ENCODE measurements at regions not wholly inside any gene's neighbourhood (a gene's known extent, or its start where the extent isn't known, plus 50 kb on each side); places are given as distances from the start of the nearest gene placed in this dataset.

DNA sequence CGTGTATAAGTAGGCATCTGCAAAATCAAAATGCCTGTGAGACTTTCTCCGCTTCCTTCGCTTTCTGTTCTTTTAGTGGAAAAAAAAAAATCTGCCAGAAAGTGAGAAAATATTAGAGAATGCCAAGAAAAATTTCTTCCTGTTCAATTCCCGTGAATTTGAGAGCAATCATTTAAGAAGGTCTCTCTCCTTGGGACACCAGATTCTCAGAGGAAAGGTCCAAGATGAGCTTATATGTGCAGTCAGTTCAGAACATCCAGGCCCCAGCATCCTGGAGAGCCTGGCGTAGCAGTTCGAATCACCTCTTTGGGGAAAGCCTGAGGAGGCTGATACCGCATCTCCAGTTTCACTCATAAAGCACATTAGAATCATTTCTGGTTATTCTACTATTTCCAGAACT, 912.8 kb downstream of the GALC start:
- Histone ChIP-seq H3K9me1 (replicated peaks; ENCODE audit: control insufficient read depth, extremely low read depth, insufficient read depth, low read length) (no peaks in the 10 kb centered on the region), H3K4me3 (replicated peaks in 1 of 3; ENCODE audit: insufficient read depth in 1 of 3, low read depth in 1 of 3, low read length in 3 of 3) (no peak overlapping the region), H3K36me3 (ENCODE audit: control insufficient read depth in 2 of 2, extremely low read depth in 1 of 2, insufficient read depth in 2 of 2, low read length in 2 of 2) (no peaks in the 10 kb centered on the region), H2AFZ (ENCODE audit: low read depth, low read length) (no peak overlapping the region), H3K27ac (ENCODE audit: insufficient read depth, low read depth, low read length) (no peak overlapping the region), H3K79me2 (ENCODE audit: control insufficient read depth, insufficient read depth, low read length) (no peaks in the 10 kb centered on the region), H3K9me3 (replicated peaks; ENCODE audit: control insufficient read depth, insufficient read depth, low read length) (peaks cover 1% of the 10 kb centered on the region), H4K20me1 (replicated peaks; ENCODE audit: control insufficient read depth, extremely low read depth, insufficient read depth, low read length) (no peaks in the 10 kb centered on the region), H3K4me2 (ENCODE audit: insufficient read depth, low read length) (no peak overlapping the region), H3K27me3 (ENCODE audit: control insufficient read depth in 2 of 2, insufficient read depth in 2 of 2, low read length in 2 of 2) (no peaks in the 10 kb centered on the region), H3K4me1 (ENCODE audit: control insufficient read depth, extremely low read depth, insufficient read depth, low read length) (no peaks in the 10 kb centered on the region), H3K9ac (replicated peaks; ENCODE audit: extremely low read depth, insufficient read depth, low read length) (no peak overlapping the region)
- TF ChIP-seq POLR2AphosphoS5 (IDR thresholded peaks at IDR 0.05; ENCODE audit: insufficient read depth, low read depth, low read length), result no peak
- no peak for TF ChIP-seq GATA2 (IDR thresholded peaks at IDR 0.05; ENCODE audit: insufficient read depth, insufficient read length, low read depth, low read length)
- no peak for TF ChIP-seq POLR2A (IDR thresholded peaks at IDR 0.05; ENCODE audit: low read depth, low read length)
- TF ChIP-seq JUN (IDR thresholded peaks at IDR 0.05; ENCODE audit: borderline replicate concordance, insufficient read depth, insufficient read length, low read depth), result no peak
- TF ChIP-seq MYC (IDR thresholded peaks at IDR 0.05; ENCODE audit: low read depth, low read length), result no peak
- no peak for TF ChIP-seq FOS (IDR thresholded peaks at IDR 0.05; ENCODE audit: borderline replicate concordance, insufficient read depth, low read length)
- TF ChIP-seq, protein P1, sequence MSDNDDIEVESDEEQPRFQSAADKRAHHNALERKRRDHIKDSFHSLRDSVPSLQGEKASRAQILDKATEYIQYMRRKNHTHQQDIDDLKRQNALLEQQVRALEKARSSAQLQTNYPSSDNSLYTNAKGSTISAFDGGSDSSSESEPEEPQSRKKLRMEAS (IDR thresholded peaks at IDR 0.05; ENCODE audit: insufficient read depth, insufficient read length), result no peak
- TF ChIP-seq EZH2 (IDR thresholded peaks at IDR 0.05; ENCODE audit: borderline replicate concordance, low read depth, low read length, severe bottlenecking), result no peak
- TF ChIP-seq CTCF (IDR thresholded peaks at IDR 0.05; ENCODE audit: extremely low read depth in 1 of 2, insufficient read depth in 1 of 2, low read depth in 1 of 2, low read length in 2 of 2), result no peak
- no TSS peak for BruUV-seq (replicated peaks)
- FAIRE-seq (no peak), DNase-seq (ENCODE audit: low read depth, low spot score) (no peak)
- CTCF ChIA-PET, result no interaction called here
- POLR2A ChIA-PET, result no interaction called here
- dilution Hi-C loops (cut with MboI; ENCODE audit: extremely low pct_ligation_motif_present, low sequenced_read_pairs) (no loop called here), intact Hi-C loops (cut with micrococcal nuclease) (no loop called here)
